HEK293 (cell line): ENCODE measurements at regions not wholly inside any gene's neighbourhood (a gene's known extent, or its start where the extent isn't known, plus 50 kb on each side); places are given as distances from the start of the nearest gene placed in this dataset.

Experiments used
- CTCF ChIA-PET: fragments of 350-600 bp; formaldehyde crosslinking; extraction: SDS; loops from one replicate; lab custom pipeline; 2021; ENCODE audit warnings: antibody characterized with exemption; lab: Yijun Ruan, JAX
- POLR2A ChIA-PET: fragments of 300-600 bp; formaldehyde crosslinking; extraction: SDS; loops from one replicate; lab custom pipeline; 2020; ENCODE audit warnings: antibody characterized with exemption, inconsistent platforms; lab: Yijun Ruan, JAX
- H3K27ac ChIP-seq: fragments of 200-500 bp; sonication (Bioruptor generic); 2 replicates; pipeline ENCODE4 v1.5.1; 2014; ENCODE audit warnings: low read depth, low read length, control low read depth, inconsistent platforms; ENCODE audit errors: extremely low read depth
- H3K36me3 ChIP-seq, 2 experiments: fragments of 200-500 bp in 1 of 2; sonication (Bioruptor generic) in 1 of 2; 1 replicate in 1 of 2; 2 replicates in 1 of 2; pipeline ENCODE4 v1.5.1; 2014 to 2017; ENCODE audit warnings: inconsistent platforms in 2 of 2, low read length in 2 of 2; ENCODE audit not compliant: control insufficient read depth in 2 of 2, insufficient read depth in 1 of 2
- H3K4me1 ChIP-seq: fragments of 200-500 bp; sonication (Bioruptor generic); 2 replicates; pipeline ENCODE4 v1.5.1; 2014; ENCODE audit warnings: mild to moderate bottlenecking, low read length, inconsistent platforms; ENCODE audit not compliant: control insufficient read depth, insufficient read depth
- H3K4me3 ChIP-seq: 2 replicates; pipeline ENCODE4 v1.5.1; 2011; ENCODE audit warnings: low read depth, mild to moderate bottlenecking, control low read depth, low read length, moderate library complexity
- H3K9me3 ChIP-seq: fragments of 200-500 bp; sonication (Bioruptor generic); 2 replicates; pipeline ENCODE4 v1.5.1; 2014; ENCODE audit warnings: low read depth, low read length, inconsistent platforms; ENCODE audit not compliant: control insufficient read depth, insufficient read depth
- EGR2 ChIP-seq: fragments of 450-650 bp; formaldehyde crosslinking; IDR thresholded peaks from 2 replicates; pipeline ENCODE4 v1.5.1; 2016; ENCODE audit warnings: low read depth, missing biosample characterization, missing genetic modification characterization
- GLIS2 ChIP-seq: fragments of 450-650 bp; formaldehyde crosslinking; IDR thresholded peaks from 2 replicates; pipeline ENCODE4 v1.5.1; 2016; ENCODE audit warnings: missing biosample characterization, missing genetic modification characterization
- MEIS1 ChIP-seq: sonication (generic); formaldehyde crosslinking; IDR thresholded peaks from 2 replicates; pipeline ENCODE4 v1.8.1; 2022; ENCODE audit warnings: missing genetic modification reagents, mild to moderate bottlenecking, borderline replicate concordance
- PRDM1 ChIP-seq: fragments of 450-650 bp; formaldehyde crosslinking; IDR thresholded peaks from 2 replicates; pipeline ENCODE4; 2016; ENCODE audit warnings: missing biosample characterization, missing genetic modification characterization
- SCRT2 ChIP-seq: fragments of 450-650 bp; formaldehyde crosslinking; IDR thresholded peaks from 2 replicates; pipeline ENCODE4 v1.5.1; 2016; ENCODE audit warnings: missing biosample characterization, missing genetic modification characterization
- SP7 ChIP-seq: fragments of 450-650 bp; formaldehyde crosslinking; IDR thresholded peaks from 2 replicates; pipeline ENCODE4 v1.5.1; 2016; ENCODE audit warnings: missing biosample characterization, missing genetic modification characterization
- WT1 ChIP-seq: fragments of 450-650 bp; formaldehyde crosslinking; IDR thresholded peaks from 2 replicates; pipeline ENCODE4 v1.5.1; 2016; ENCODE audit warnings: missing biosample characterization, missing genetic modification characterization
- ZBTB8A ChIP-seq: fragments of 450-650 bp; formaldehyde crosslinking; IDR thresholded peaks from 2 replicates; pipeline ENCODE4 v1.5.1; 2016; ENCODE audit warnings: missing biosample characterization, missing genetic modification characterization
- ZFP41 ChIP-seq: fragments of 450-650 bp; formaldehyde crosslinking; IDR thresholded peaks from 2 replicates; pipeline ENCODE4 v1.5.1; 2016; ENCODE audit warnings: missing biosample characterization, missing genetic modification characterization, borderline replicate concordance
- ZNF157 ChIP-seq: fragments of 450-650 bp; formaldehyde crosslinking; IDR thresholded peaks from 2 replicates; pipeline ENCODE4 v1.5.1; 2016; ENCODE audit warnings: missing biosample characterization, missing genetic modification characterization
- ZNF174 ChIP-seq: fragments of 450-650 bp; formaldehyde crosslinking; IDR thresholded peaks from 2 replicates; pipeline ENCODE4 v1.5.0; 2017; ENCODE audit warnings: missing biosample characterization, mild to moderate bottlenecking, missing genetic modification characterization
- ZNF266 ChIP-seq: fragments of 450-650 bp; formaldehyde crosslinking; IDR thresholded peaks from 2 replicates; pipeline ENCODE4 v1.5.1; 2016; ENCODE audit warnings: missing biosample characterization, missing genetic modification characterization, low read depth
- ZNF335 ChIP-seq: fragments of 450-650 bp; formaldehyde crosslinking; conservative IDR thresholded peaks from 2 replicates; pipeline ENCODE4 v1.5.1; 2016; ENCODE audit warnings: missing biosample characterization, missing genetic modification characterization
- ZNF426 ChIP-seq: fragments of 450-650 bp; formaldehyde crosslinking; IDR thresholded peaks from 2 replicates; pipeline ENCODE4 v1.5.1; 2017; ENCODE audit warnings: missing biosample characterization, missing genetic modification characterization, mild to moderate bottlenecking, inconsistent platforms, moderate library complexity
- ZNF433 ChIP-seq: fragments of 450-650 bp; formaldehyde crosslinking; IDR thresholded peaks from 2 replicates; pipeline ENCODE4 v1.5.1; 2016; ENCODE audit warnings: missing biosample characterization, missing genetic modification characterization, low read depth
- ZNF449 ChIP-seq: fragments of 450-650 bp; formaldehyde crosslinking; IDR thresholded peaks from 2 replicates; pipeline ENCODE4 v1.5.1; 2017; ENCODE audit warnings: missing biosample characterization, mild to moderate bottlenecking, missing genetic modification characterization, moderate library complexity
- ZNF529 ChIP-seq: fragments of 450-650 bp; formaldehyde crosslinking; IDR thresholded peaks from 2 replicates; pipeline ENCODE4 v1.5.1; 2017; ENCODE audit warnings: missing genetic modification characterization, missing biosample characterization; ENCODE audit not compliant: insufficient replicate concordance
- ZNF530 ChIP-seq: fragments of 450-650 bp; formaldehyde crosslinking; IDR thresholded peaks from 2 replicates; pipeline ENCODE4 v1.5.1; 2016; ENCODE audit warnings: low read depth, missing biosample characterization, missing genetic modification characterization
- ZNF580 ChIP-seq: fragments of 450-650 bp; formaldehyde crosslinking; IDR thresholded peaks from 2 replicates; pipeline ENCODE4 v1.5.1; 2016; ENCODE audit warnings: missing biosample characterization, missing genetic modification characterization
- ZNF610 ChIP-seq: fragments of 450-650 bp; formaldehyde crosslinking; IDR thresholded peaks from 2 replicates; pipeline ENCODE4 v1.5.1; 2016; ENCODE audit warnings: missing biosample characterization, missing genetic modification characterization, borderline replicate concordance
- ZNF664 ChIP-seq: fragments of 450-650 bp; formaldehyde crosslinking; IDR thresholded peaks from 2 replicates; pipeline ENCODE4 v1.5.1; 2016; ENCODE audit warnings: missing biosample characterization, missing genetic modification characterization
- ZNF704 ChIP-seq: fragments of 450-650 bp; formaldehyde crosslinking; IDR thresholded peaks from 2 replicates; pipeline ENCODE4 v1.5.1; 2016; ENCODE audit warnings: missing biosample characterization, missing genetic modification characterization
- ZNF747 ChIP-seq: fragments of 450-650 bp; formaldehyde crosslinking; IDR thresholded peaks from 2 replicates; pipeline ENCODE4 v1.5.1; 2016; ENCODE audit warnings: missing biosample characterization, missing genetic modification characterization
- ZNF785 ChIP-seq: fragments of 450-650 bp; formaldehyde crosslinking; IDR thresholded peaks from 2 replicates; pipeline ENCODE4 v1.5.1; 2016; ENCODE audit warnings: missing biosample characterization, missing genetic modification characterization
- ZNF837 ChIP-seq: fragments of 450-650 bp; formaldehyde crosslinking; IDR thresholded peaks from 2 replicates; pipeline ENCODE4 v1.5.1; 2016; ENCODE audit warnings: missing biosample characterization, missing genetic modification characterization
- TF ChIP-seq, protein P1 (sequence below): fragments of 450-650 bp; formaldehyde crosslinking; IDR thresholded peaks from 2 replicates; pipeline ENCODE4 v1.5.1; 2017; ENCODE audit warnings: missing biosample characterization, missing genetic modification characterization
- TF ChIP-seq, protein P2 (sequence below): fragments of 450-650 bp; formaldehyde crosslinking; IDR thresholded peaks from 2 replicates; pipeline ENCODE4 v1.5.1; 2016; ENCODE audit warnings: missing biosample characterization, missing genetic modification characterization, low read depth
- TF ChIP-seq, protein P3 (sequence below): fragments of 450-650 bp; formaldehyde crosslinking; IDR thresholded peaks from 2 replicates; pipeline ENCODE4 v1.5.1; 2016; ENCODE audit warnings: missing biosample characterization, missing genetic modification characterization

DNA sequence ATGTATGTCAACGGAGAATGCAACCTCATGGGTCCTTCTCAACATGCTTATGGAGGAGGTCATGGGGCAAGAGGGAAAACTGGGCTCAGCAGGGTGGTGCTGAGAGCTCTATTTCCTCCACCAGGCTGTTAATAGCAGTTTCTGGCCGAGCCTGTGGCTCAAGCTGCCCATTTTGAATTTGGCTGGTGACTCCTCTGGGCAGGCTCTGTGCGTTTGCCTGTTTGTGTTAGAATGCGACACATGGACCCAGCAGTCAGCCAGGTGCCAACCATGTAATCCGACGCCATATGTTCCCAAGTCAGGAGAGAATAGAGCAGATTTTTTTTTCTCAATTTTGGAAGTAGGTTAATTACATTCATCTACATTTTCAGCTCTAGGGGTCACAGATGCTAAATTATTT, 387.7 kb upstream of the CLINT1 start (continued):
- no peak for TF ChIP-seq ZNF157 (tag by site-specific recombination)
- TF ChIP-seq ZNF174 (tag by site-specific recombination) = no peak
- TF ChIP-seq ZNF529 (tag by site-specific recombination) = no peak
- TF ChIP-seq PRDM1 (tag by site-specific recombination) = no peak
- no peak for TF ChIP-seq MEIS1 (CRISPR knock-in tag)
- TF ChIP-seq SP7 (tag by site-specific recombination) = no peak
- TF ChIP-seq ZFP41 (tag by site-specific recombination) = no peak

DNA sequence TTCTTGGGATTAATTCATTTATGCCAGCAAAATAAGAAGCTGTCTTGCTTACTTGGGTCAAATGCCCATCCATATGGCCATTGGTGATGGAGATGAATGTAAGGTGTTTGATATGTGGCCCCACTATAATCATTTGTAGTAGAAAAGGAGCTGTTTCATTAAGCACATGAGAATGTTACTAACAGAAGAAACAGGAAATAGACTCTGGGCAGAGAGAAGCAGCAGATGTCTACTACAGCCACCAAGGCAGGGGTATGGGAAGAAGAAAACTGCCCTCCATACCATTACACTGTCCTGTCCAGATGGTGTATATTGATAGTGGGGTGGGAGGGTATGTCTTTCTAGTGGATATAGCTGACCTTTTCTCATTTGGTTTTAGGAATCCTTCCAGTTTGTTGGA, 386.6 kb upstream of the CLINT1 start:
- TF ChIP-seq, protein P1, sequence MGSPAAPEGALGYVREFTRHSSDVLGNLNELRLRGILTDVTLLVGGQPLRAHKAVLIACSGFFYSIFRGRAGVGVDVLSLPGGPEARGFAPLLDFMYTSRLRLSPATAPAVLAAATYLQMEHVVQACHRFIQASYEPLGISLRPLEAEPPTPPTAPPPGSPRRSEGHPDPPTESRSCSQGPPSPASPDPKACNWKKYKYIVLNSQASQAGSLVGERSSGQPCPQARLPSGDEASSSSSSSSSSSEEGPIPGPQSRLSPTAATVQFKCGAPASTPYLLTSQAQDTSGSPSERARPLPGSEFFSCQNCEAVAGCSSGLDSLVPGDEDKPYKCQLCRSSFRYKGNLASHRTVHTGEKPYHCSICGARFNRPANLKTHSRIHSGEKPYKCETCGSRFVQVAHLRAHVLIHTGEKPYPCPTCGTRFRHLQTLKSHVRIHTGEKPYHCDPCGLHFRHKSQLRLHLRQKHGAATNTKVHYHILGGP (tag by site-specific recombination) = no peak
- no peak for TF ChIP-seq ZNF837 (tag by site-specific recombination)
- no peak for TF ChIP-seq ZNF704 (tag by site-specific recombination)
- TF ChIP-seq, protein P2, sequence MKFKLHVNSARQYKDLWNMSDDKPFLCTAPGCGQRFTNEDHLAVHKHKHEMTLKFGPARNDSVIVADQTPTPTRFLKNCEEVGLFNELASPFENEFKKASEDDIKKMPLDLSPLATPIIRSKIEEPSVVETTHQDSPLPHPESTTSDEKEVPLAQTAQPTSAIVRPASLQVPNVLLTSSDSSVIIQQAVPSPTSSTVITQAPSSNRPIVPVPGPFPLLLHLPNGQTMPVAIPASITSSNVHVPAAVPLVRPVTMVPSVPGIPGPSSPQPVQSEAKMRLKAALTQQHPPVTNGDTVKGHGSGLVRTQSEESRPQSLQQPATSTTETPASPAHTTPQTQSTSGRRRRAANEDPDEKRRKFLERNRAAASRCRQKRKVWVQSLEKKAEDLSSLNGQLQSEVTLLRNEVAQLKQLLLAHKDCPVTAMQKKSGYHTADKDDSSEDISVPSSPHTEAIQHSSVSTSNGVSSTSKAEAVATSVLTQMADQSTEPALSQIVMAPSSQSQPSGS (tag by site-specific recombination) = no peak
- no peak for TF ChIP-seq ZNF449 (tag by site-specific recombination)
- no peaks in the 10 kb centered on the region for H3K9me3 ChIP-seq
- H3K4me3 ChIP-seq = no peak overlapping the region
- no peak overlapping the region for H3K27ac ChIP-seq
- H3K36me3 ChIP-seq = no peaks in the 10 kb centered on the region
- CTCF ChIA-PET = interaction anchor here (0.6 kb wide), 2 partner anchors 190 to 473 kb away, joined by 5 read pairs; no protein-coding TSS in a partner anchor
- POLR2A ChIA-PET = interaction anchor here (0.6 kb wide), 1 partner anchor 92 kb away, joined by 3 read pairs; no protein-coding TSS in a partner anchor
- no peaks in the 10 kb centered on the region for H3K4me1 ChIP-seq

GRCh38 chr5:158244882-158245281, 385.9 kb upstream of the CLINT1 start:
- Histone ChIP-seq H3K4me1 (no peaks in the 10 kb centered on the region), H3K36me3 (no peaks in the 10 kb centered on the region), H3K9me3 (no peaks in the 10 kb centered on the region), H3K4me3 (no peak overlapping the region), H3K27ac (no peak overlapping the region)
- POLR2A ChIA-PET = no interaction called here
- CTCF ChIA-PET = no interaction called here
- no peak for TF ChIP-seq WT1 (tag by site-specific recombination)
- no peak for TF ChIP-seq EGR2 (tag by site-specific recombination)
- TF ChIP-seq ZNF747 (tag by site-specific recombination) = no peak
- TF ChIP-seq ZNF530 (tag by site-specific recombination) = no peak
- no peak for TF ChIP-seq ZBTB8A (tag by site-specific recombination)
- TF ChIP-seq SCRT2 (tag by site-specific recombination) = no peak
- TF ChIP-seq GLIS2 = no peak
- peak; percentile 65 for TF ChIP-seq PRDM1 (tag by site-specific recombination)
- no peak for TF ChIP-seq ZNF785 (tag by site-specific recombination)
- TF ChIP-seq ZNF664 (tag by site-specific recombination) = no peak
- no peak for TF ChIP-seq ZNF426
- TF ChIP-seq ZNF610 (tag by site-specific recombination) = no peak
- TF ChIP-seq ZNF335 = no peak
- no peak for TF ChIP-seq ZNF433
- TF ChIP-seq, protein P3, sequence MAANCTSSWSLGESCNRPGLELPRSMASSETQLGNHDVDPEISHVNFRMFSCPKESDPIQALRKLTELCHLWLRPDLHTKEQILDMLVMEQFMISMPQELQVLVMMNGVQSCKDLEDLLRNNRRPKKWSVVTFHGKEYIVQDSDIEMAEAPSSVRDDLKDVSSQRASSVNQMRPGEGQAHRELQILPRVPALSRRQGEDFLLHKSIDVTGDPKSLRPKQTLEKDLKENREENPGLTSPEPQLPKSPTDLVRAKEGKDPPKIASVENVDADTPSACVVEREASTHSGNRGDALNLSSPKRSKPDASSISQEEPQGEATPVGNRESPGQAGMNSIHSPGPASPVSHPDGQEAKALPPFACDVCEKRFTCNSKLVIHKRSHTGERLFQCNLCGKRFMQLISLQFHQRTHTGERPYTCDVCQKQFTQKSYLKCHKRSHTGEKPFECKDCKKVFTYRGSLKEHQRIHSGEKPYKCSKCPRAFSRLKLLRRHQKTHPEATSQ (tag by site-specific recombination) = no peak
- TF ChIP-seq ZNF266 = 0 out of 2 replicates have a peak, but pooled peaks have one; percentile 6
- no peak for TF ChIP-seq ZFP41 (tag by site-specific recombination)
- no peak for TF ChIP-seq ZNF580 (tag by site-specific recombination)
